A673 (cell line): ENCODE measurements at regions not wholly inside any gene's neighbourhood (a gene's known extent, or its start where the extent isn't known, plus 50 kb on each side); places are given as distances from the start of the nearest gene placed in this dataset.

Experiments used
- BruUV-seq: library from RNA; stranded (reverse); fragments of 400-500 nt; replicated peaks from 2 replicates; lab custom pipeline; 2021; lab: Mats Ljungman, UMichigan
- CTCF ChIA-PET: fragments of 300-600 bp; sonication (Branson Sonifier 250); formaldehyde crosslinking; loops from one replicate; lab custom pipeline; 2022; ENCODE audit warnings: antibody characterized with exemption; lab: Charles Lee
- POLR2A ChIA-PET: fragments of 300-600 bp; sonication (Branson Sonifier 250); formaldehyde crosslinking; loops from one replicate; lab custom pipeline; 2022; ENCODE audit warnings: antibody characterized with exemption; ENCODE audit not compliant: low non-redundant PET; lab: Charles Lee
- DNase-seq: peaks from one replicate; pipeline ENCODE4 v3.0.0-alpha.2; 2015; ENCODE audit warnings: low spot score
- H3K27ac ChIP-seq: fragments of 200-600 bp; sonication (generic); 2 replicates; pipeline ENCODE4 v1.5.1; 2016; ENCODE audit warnings: mixed run types, low read depth, mild to moderate bottlenecking, mixed read lengths, antibody characterized with exemption, low read length; ENCODE audit not compliant: poor library complexity, severe bottlenecking
- H3K27me3 ChIP-seq: fragments of 200-600 bp; sonication (generic); replicated peaks from 2 replicates; pipeline ENCODE4 v1.6.1; 2017; ENCODE audit warnings: mixed run types, low read depth, mild to moderate bottlenecking, mixed read lengths, antibody characterized with exemption, low read length; ENCODE audit not compliant: insufficient read depth, poor library complexity
- H3K36me3 ChIP-seq: fragments of 200-600 bp; sonication (generic); 2 replicates; pipeline ENCODE4 v1.6.1; 2016; ENCODE audit warnings: mixed run types, mild to moderate bottlenecking, mixed read lengths, antibody characterized with exemption, low read length; ENCODE audit not compliant: insufficient read depth, poor library complexity, severe bottlenecking
- H3K4me1 ChIP-seq: fragments of 200-600 bp; sonication (generic); 2 replicates; pipeline ENCODE4 v1.6.1; 2017; ENCODE audit warnings: mixed run types, mild to moderate bottlenecking, mixed read lengths, antibody characterized with exemption, low read length; ENCODE audit not compliant: insufficient read depth, poor library complexity, severe bottlenecking
- H3K4me3 ChIP-seq: fragments of 200-600 bp; sonication (generic); 2 replicates; pipeline ENCODE4 v1.5.1; 2016; ENCODE audit warnings: low read depth, mixed run types, mild to moderate bottlenecking, mixed read lengths, low read length; ENCODE audit not compliant: poor library complexity, severe bottlenecking
- H3K9me3 ChIP-seq: fragments of 200-600 bp; sonication (generic); 2 replicates; pipeline ENCODE4 v1.6.1; 2016; ENCODE audit warnings: mixed run types, low read depth, mild to moderate bottlenecking, mixed read lengths, antibody characterized with exemption, low read length; ENCODE audit not compliant: poor library complexity, severe bottlenecking
- CTCF ChIP-seq: fragments of 300-800, 200-600 bp; sonication (generic); conservative IDR thresholded peaks from 2 replicates; pipeline ENCODE4 v1.5.1; 2017; ENCODE audit warnings: low read depth, mild to moderate bottlenecking, antibody characterized with exemption, low read length, moderate library complexity, mixed read lengths
- EZH2 ChIP-seq: fragments of 200-600 bp; sonication (generic); IDR thresholded peaks from 2 replicates; pipeline ENCODE4 v1.6.1; 2017; ENCODE audit warnings: borderline replicate concordance, low read depth, mild to moderate bottlenecking, mixed read lengths, antibody characterized with exemption, low read length; ENCODE audit not compliant: poor library complexity, severe bottlenecking
- intact Hi-C: fragments of 100-400 bp; cut with micrococcal nuclease; formaldehyde crosslinking; loops from one replicate; pipeline ENCODE4 v1.10.0; 2022; ENCODE audit not compliant: unreplicated experiment

GRCh38 chr14:53655080-53655785 is 301.4 kb downstream of the BMP4 start:
- intact Hi-C loops: no loop called here
- H3K27ac ChIP-seq: no peak overlapping the region
- no peak overlapping the region for H3K4me3 ChIP-seq
- no TSS peak for BruUV-seq
- ChIA-PET CTCF (interaction anchor here (0.7 kb wide), 1 partner anchor 692 kb away, joined by 3 read pairs; no protein-coding TSS in a partner anchor), POLR2A (no interaction called here)
- peaks cover 5% of the 10 kb centered on the region for H3K4me1 ChIP-seq
- no peak for DNase-seq
- TF ChIP-seq CTCF: no peak
- TF ChIP-seq EZH2: no peak
- no peaks in the 10 kb centered on the region for H3K9me3 ChIP-seq
- peaks cover 16% of the 10 kb centered on the region for H3K27me3 ChIP-seq
- no peaks in the 10 kb centered on the region for H3K36me3 ChIP-seq

- CTCF ChIA-PET: no interaction called here
- no TSS peak for BruUV-seq
- intact Hi-C loops: no loop called here
- TF ChIP-seq EZH2 (no peak), CTCF (no peak)
- POLR2A ChIA-PET: no interaction called here
- Histone ChIP-seq H3K9me3 (no peaks in the 10 kb centered on the region), H3K27me3 (peaks cover 6% of the 10 kb centered on the region), H3K27ac (no peak overlapping the region), H3K4me1 (no peaks in the 10 kb centered on the region), H3K36me3 (no peaks in the 10 kb centered on the region), H3K4me3 (no peak overlapping the region)
- DNase-seq: no peak
Observed at GRCh38 chr14:53652068-53652467, 304.6 kb downstream of the BMP4 start.

GRCh38 chr14:53651096-53651740 is 305.4 kb downstream of the BMP4 start:
- DNase-seq: no peak
- Histone ChIP-seq H3K4me3 (no peak overlapping the region), H3K27ac (no peak overlapping the region), H3K9me3 (no peaks in the 10 kb centered on the region), H3K4me1 (no peaks in the 10 kb centered on the region), H3K36me3 (no peaks in the 10 kb centered on the region), H3K27me3 (peaks cover 13% of the 10 kb centered on the region)
- BruUV-seq: no TSS peak
- intact Hi-C loops: no loop called here
- TF ChIP-seq EZH2: no peak
- no peak for TF ChIP-seq CTCF
- ChIA-PET POLR2A (no interaction called here), CTCF (no interaction called here)
